ENCODE measurements at regions not wholly inside any gene's neighbourhood (a gene's known extent, or its start where the extent isn't known, plus 50 kb on each side); places are given as distances from the start of the nearest gene placed in this dataset.
"Not testable (repeated sequence)": the region's sequence is repeated elsewhere in the genome, so short reads cannot be mapped to it uniquely, and the experiment has no call there.

DNA sequence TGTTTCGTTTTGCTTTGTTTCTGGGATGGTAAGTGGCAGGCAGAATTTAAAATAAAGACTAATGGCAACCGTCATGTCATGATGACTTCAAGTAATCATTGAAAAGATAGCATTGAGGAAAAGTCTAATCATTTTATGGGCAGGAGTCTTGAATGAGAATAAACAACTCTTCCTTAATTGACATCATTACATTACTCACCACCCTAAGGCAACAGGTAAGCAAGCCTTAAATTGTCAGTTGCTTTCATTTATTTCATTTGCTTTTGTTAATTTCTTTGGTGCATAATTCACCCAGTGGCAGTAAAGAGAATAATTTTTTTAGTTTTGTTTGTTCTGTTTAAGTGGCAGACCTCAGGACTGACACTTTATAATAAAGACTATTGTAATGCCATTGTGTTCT lies 669.0 kb downstream of the RWDD3 start:
- DNase-seq (ENCODE audit: low spot score), result no peak

- no peak for DNase-seq (ENCODE audit: low spot score)
Observed at GRCh38 chr1:95905818-95906395, 671.9 kb downstream of the RWDD3 start.

- DNase-seq (ENCODE audit: low spot score), result not testable (repeated sequence)
Observed at GRCh38 chr1:95911739-95912138, 677.7 kb downstream of the RWDD3 start.

- DNase-seq (ENCODE audit: low spot score), result no peak
Observed at GRCh38 chr1:95916616-95917015, 682.6 kb downstream of the RWDD3 start.

DNA sequence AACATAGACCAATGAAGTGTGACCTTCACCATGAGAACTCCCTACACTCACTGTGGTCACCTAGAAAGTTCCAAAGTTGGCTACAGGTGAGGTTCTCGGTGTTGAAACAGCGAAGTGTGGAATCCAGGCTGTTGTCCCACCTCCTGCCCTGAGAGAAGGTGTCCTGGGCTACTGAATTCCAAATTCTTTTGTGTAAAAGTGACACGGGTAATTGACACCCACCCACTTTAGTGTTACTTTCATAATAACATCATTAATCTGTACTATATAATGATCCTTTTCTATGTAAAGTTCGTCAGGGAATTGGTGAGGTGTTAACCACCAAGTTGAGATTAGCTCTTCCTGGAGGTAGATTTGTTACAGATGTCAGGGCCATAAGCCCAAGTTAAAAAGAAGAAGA lies 690.7 kb downstream of the RWDD3 start:
- no peak for DNase-seq (ENCODE audit: low spot score)

DNA sequence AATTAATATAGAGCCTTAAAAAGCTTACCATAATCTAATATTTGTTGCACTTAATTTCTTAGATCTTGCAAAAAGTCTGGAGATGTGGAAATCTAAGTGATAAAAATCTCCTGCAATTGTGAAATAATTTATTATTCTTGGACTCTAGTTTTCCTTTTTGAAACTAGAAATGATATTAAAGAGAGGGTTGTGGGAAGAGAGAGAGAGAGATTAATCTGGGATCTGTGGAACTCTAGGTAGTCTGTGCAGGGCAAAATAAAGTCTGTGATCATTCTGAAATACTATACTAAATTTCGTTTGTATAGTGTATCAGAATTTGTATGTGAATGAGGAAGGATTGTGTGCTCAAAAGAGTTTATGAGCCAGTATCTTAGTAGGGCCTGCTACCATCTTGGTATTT lies 692.3 kb downstream of the RWDD3 start:
- no peak for DNase-seq (ENCODE audit: low spot score)

DNA sequence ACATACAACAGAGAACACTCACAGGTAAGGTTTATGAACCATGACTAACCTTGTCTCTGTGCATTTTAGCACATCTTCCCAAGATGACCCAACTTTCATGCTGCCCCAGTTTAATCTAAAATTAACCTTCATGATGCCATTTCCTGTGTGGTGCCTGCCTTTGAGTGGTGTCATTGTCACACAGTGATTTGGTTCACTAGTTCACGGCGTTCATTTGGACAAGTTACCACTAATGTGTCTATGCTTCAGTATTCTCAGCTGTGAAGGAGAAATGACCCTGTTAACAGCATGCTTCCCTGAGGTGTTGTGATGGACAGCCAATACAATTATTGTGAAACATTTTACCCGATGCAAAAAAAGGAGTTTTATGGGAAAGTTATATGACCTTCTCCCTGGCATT lies 693.1 kb downstream of the RWDD3 start:
- no peak for DNase-seq (ENCODE audit: low spot score)

DNA sequence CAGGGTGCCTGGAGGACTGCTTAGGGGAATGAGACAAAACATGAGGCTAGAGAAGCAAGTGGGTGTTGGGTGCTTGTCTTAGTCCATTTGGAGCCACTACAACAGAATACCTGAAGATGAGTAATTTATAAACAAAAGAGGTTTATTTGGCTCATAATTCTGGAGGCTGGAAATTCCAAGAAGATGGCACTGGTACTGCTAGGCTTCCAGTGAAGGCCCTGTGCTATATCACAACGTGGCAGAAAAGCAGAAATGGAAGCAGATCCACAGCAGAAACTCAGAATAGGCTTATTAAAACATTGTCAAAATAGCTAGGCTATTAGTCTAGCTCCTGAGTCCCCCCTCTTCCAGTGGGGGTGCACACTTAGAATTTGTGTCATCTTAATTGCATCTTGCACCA lies 701.7 kb downstream of the RWDD3 start:
- no peak for DNase-seq (ENCODE audit: low spot score)

- DNase-seq (ENCODE audit: low spot score), result no peak
Observed at GRCh38 chr1:95941121-95941798, 707.2 kb downstream of the RWDD3 start.

GRCh38 chr1:95948023-95948422 lies 714.0 kb downstream of the RWDD3 start:
- no peak for DNase-seq (ENCODE audit: low spot score)

DNA sequence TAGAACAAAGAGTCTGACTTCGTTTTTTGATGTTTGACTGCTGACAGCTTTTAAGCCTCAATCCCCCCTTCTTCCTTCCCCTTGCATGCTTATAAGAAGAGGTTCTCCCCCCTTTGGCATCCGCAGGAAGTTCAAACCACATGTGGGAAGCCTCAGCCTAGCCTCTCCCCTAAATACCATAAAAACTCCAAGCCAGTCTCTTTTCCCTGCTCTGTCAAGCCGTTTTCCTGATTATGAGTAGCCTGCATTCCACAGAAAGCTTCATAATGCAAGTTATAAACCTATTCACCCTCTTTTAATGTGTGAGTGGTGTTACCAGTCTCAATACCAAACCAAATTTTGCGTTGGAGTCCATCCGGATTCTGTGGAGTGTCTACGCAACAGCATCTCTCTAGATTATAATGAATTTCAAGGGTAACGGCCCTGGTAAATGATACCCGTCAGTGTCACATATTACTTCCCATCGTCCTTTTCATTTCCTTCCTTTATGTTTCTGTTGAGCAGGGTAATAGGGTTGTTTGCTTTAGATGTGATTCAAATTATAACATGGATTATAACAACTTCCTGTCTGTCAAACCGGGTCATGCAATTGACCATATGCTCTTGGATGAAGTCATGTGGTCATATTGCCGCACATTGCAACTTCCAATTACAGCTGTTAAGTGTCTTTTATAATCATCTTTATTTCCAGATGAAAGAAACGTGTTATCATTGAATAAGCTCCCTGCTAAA lies 717.5 kb downstream of the RWDD3 start:
- no peak for DNase-seq (ENCODE audit: low spot score)

DNA sequence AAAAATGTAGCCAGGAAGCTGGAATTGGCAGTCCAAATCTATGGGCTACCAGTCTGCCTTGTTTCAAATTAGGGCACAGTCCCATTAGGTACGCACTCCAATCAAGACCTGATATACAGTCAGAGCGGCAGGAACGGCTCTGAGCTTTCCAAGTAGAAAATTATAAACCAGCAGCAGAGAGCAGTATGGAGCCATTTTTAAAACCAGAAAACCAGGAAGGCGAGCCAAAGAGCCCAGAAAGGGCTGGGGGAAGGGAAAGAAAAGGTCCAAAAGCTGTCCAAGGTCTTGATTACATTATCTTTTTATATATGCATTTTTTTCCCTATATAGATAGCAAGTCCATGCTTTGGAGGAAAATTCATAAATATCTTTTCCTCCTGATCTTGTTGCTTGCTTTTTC lies 719.0 kb downstream of the RWDD3 start:
- DNase-seq (ENCODE audit: low spot score), result peak; percentile 0

- DNase-seq (ENCODE audit: low spot score), result no peak
Observed at GRCh38 chr1:95954585-95954984, 720.6 kb downstream of the RWDD3 start.

GRCh38 chr1:95956215-95956614 lies 722.2 kb downstream of the RWDD3 start:
- no peak for DNase-seq (ENCODE audit: low spot score)

DNA sequence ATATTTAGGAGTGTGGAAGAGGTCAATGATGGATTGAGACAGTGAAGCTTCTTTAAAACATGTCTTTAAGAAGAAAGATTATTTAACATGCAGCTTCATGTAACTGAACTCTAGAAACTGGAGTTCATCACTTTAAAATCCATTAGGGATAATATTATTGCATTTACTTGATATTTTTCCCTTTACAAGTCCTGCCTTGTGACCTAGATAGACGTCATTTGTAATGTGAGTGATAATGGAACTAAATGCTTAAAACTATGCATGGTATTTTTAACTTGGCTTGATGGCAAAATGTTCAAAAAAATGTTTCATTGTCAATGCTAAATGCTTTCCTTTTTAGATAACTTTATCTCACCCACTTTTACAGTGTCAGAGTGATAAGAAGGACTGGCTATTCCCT lies 723.7 kb downstream of the RWDD3 start:
- DNase-seq (ENCODE audit: low spot score), result no peak

GRCh38 chr1:95966866-95967265 lies 732.9 kb downstream of the RWDD3 start:
- no peak for DNase-seq (ENCODE audit: low spot score)

GRCh38 chr1:95974586-95974985 lies 740.6 kb downstream of the RWDD3 start:
- DNase-seq (ENCODE audit: low spot score), result peak; percentile 22

GRCh38 chr1:95982711-95983110 lies 738.9 kb upstream of the PTBP2 start:
- DNase-seq (ENCODE audit: low spot score), result no peak

GRCh38 chr1:95983831-95984230 lies 737.8 kb upstream of the PTBP2 start:
- no peak for DNase-seq (ENCODE audit: low spot score)

- no peak for DNase-seq (ENCODE audit: low spot score)
Observed at GRCh38 chr1:95984798-95985374, 736.7 kb upstream of the PTBP2 start.

DNA sequence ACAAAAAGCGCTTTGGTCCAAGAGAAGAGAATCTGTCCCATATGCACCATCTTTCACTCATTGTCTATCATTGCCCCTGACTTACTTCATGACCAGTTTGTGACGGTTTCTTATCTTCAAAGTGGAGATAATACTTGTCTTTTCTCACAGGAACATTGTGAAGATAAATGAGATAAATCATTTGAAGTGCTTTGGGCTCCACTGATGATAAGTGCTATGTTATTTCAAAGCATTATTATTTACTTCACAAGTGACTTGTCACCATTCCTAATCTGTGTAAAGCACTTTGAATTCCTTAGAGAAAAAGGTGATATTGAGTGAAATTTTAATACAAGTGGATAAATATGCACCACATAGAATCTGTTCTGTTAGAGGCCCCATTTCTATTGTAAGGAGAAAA lies 731.6 kb upstream of the PTBP2 start:
- DNase-seq (ENCODE audit: low spot score), result no peak

DNA sequence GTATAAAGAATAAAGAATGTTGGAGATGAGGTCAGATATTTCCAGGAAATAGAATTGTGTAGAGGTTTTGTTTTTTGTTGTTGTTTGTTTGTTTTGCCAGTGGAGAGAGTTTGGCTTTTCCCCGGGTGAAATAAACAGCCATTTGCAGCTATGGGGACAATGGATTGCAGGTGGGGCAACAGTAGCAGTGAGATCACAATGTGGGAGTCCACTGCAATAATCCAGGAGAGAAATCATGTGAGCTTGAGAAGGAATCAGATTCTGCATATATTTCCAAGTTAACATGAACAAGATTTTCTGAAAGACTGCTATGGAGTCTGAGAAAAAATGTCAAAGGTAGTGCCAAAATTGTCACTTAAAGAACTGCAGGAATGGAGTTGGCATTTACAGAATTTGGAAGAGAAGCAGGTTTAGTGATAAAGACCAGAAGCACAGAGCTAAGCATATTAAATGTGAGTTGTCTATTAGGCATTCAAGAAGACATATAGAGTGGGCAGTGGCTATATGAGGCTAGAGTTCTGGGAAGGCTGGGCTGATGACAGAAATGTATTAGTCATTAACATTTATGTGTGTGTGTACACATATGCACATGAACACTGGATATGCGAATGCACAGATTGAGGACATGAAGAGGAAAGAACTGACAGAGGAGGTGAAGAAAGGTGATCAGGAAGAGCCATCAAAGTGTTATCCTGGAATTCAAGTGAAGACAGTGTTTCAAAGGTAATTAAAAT lies 729.6 kb upstream of the PTBP2 start:
- no peak for DNase-seq (ENCODE audit: low spot score)

All from A172 (cell line).